IMR-90 (cell line): ENCODE measurements at regions not wholly inside any gene's neighbourhood (a gene's known extent, or its start where the extent isn't known, plus 50 kb on each side); places are given as distances from the start of the nearest gene placed in this dataset.
A peak's percentile ranks its signal among the peaks of the same experiment; 100 is the strongest.

ENCODE experiments used
- ATAC-seq: fragments of 200-7000 bp; cut with Tn5 transposase; 2 replicates; pipeline ENCODE4 v1.9.1; 2020; ENCODE audit warnings: low read depth, mild to moderate bottlenecking, moderate library complexity
- BruUV-seq: library from RNA; stranded (reverse); fragments of 400-500 nt; replicated peaks from 2 replicates; lab custom pipeline; 2021; lab: Mats Ljungman, UMichigan
- CTCF ChIA-PET: fragments of 300-600 bp; formaldehyde crosslinking; extraction: SDS; loops from one replicate; lab custom pipeline; 2021; ENCODE audit warnings: antibody characterized with exemption; lab: Yijun Ruan, JAX
- POLR2A ChIA-PET: fragments of 300-600 bp; sonication (Branson Sonifier 250); formaldehyde crosslinking; loops from one replicate; lab custom pipeline; 2022; ENCODE audit warnings: antibody characterized with exemption; ENCODE audit not compliant: unreplicated experiment; lab: Charles Lee
- DNase-seq: peaks from one replicate; pipeline ENCODE4 v3.0.0; 2013
- H2AFZ ChIP-seq: replicated peaks from 2 replicates; pipeline ENCODE3; 2013; ENCODE audit warnings: low read length, mild to moderate bottlenecking; ENCODE audit not compliant: poor library complexity
- H2AK5ac ChIP-seq: 2 replicates; pipeline ENCODE4 v1.6.1; 2013; ENCODE audit warnings: low read depth, low read length, inconsistent platforms
- H2AK9ac ChIP-seq: replicated peaks from 2 replicates; pipeline ENCODE3; 2013; ENCODE audit warnings: mild to moderate bottlenecking, low read depth, low read length, moderate library complexity; ENCODE audit not compliant: poor library complexity
- H2BK120ac ChIP-seq: 2 replicates; pipeline ENCODE4 v1.6.1; 2013; ENCODE audit warnings: low read depth, low read length, inconsistent platforms
- H2BK15ac ChIP-seq: 3 replicates; pipeline ENCODE4 v1.6.1; 2013; ENCODE audit warnings: low read depth, low read length, inconsistent platforms
- H2BK20ac ChIP-seq: 2 replicates; pipeline ENCODE4 v1.6.1; 2013; ENCODE audit warnings: low read depth, mild to moderate bottlenecking, inconsistent platforms, low read length, moderate library complexity
- H2BK5ac ChIP-seq: 2 replicates; pipeline ENCODE4 v1.6.1; 2013; ENCODE audit warnings: mild to moderate bottlenecking, low read depth, low read length, inconsistent platforms; ENCODE audit not compliant: poor library complexity, severe bottlenecking
- H3K14ac ChIP-seq: replicated peaks from 2 replicates; pipeline ENCODE4 v1.6.1; 2013; ENCODE audit warnings: low read depth, low read length, inconsistent platforms
- H3K18ac ChIP-seq: 2 replicates; pipeline ENCODE4 v1.6.1; 2013; ENCODE audit warnings: low read depth, low read length, control low read depth
- H3K23ac ChIP-seq: 2 replicates; pipeline ENCODE4 v1.6.1; 2013; ENCODE audit warnings: low read depth, low read length, inconsistent platforms
- H3K27ac ChIP-seq: 2 replicates; pipeline ENCODE4 v1.5.1; 2013; ENCODE audit warnings: mild to moderate bottlenecking, control low read depth, low read length; ENCODE audit not compliant: insufficient read depth
- H3K27me3 ChIP-seq: 2 replicates; pipeline ENCODE4 v1.6.1; 2013; ENCODE audit warnings: low read length; ENCODE audit not compliant: control insufficient read depth, insufficient read depth
- H3K36me3 ChIP-seq: 2 replicates; pipeline ENCODE4 v1.6.1; 2013; ENCODE audit warnings: low read length, mixed read lengths; ENCODE audit not compliant: control insufficient read depth, insufficient read depth
- H3K4ac ChIP-seq: 2 replicates; pipeline ENCODE4 v1.6.1; 2013; ENCODE audit warnings: low read depth, low read length, inconsistent platforms
- H3K4me1 ChIP-seq: 2 replicates; pipeline ENCODE4 v1.6.1; 2013; ENCODE audit warnings: low read length, mixed read lengths; ENCODE audit not compliant: control insufficient read depth, insufficient read depth
- H3K4me2 ChIP-seq: 2 replicates; pipeline ENCODE4 v1.6.1; 2013; ENCODE audit warnings: low read depth, mild to moderate bottlenecking, control low read depth, low read length, moderate library complexity
- H3K4me3 ChIP-seq: 2 replicates; pipeline ENCODE4 v1.5.1; 2013; ENCODE audit warnings: low read depth, mild to moderate bottlenecking, control low read depth, low read length, moderate library complexity; ENCODE audit not compliant: insufficient read depth
- H3K56ac ChIP-seq: 2 replicates; pipeline ENCODE4 v1.6.1; 2013; ENCODE audit warnings: low read length, inconsistent platforms; ENCODE audit not compliant: insufficient read depth; ENCODE audit errors: extremely low read depth
- H3K79me1 ChIP-seq, 2 experiments: 2 replicates each; pipeline ENCODE4 v1.6.1; 2013; ENCODE audit warnings: low read length in 2 of 2, inconsistent platforms in 1 of 2, low read depth in 1 of 2
- H3K9ac ChIP-seq: 2 replicates; pipeline ENCODE4 v1.6.1; 2013; ENCODE audit warnings: low read depth, low read length, control low read depth
- H3K9me1 ChIP-seq: 2 replicates; pipeline ENCODE4 v1.6.1; 2013; ENCODE audit warnings: low read length, inconsistent platforms; ENCODE audit not compliant: insufficient read depth
- H3K9me3 ChIP-seq: 2 replicates; pipeline ENCODE4 v1.6.1; 2013; ENCODE audit warnings: low read length; ENCODE audit not compliant: control insufficient read depth, insufficient read depth
- H4K20me1 ChIP-seq: 2 replicates; pipeline ENCODE4 v1.6.1; 2013; ENCODE audit warnings: low read length, inconsistent platforms; ENCODE audit not compliant: insufficient read depth
- H4K5ac ChIP-seq: 2 replicates; pipeline ENCODE4 v1.6.1; 2013; ENCODE audit warnings: mild to moderate bottlenecking, low read depth, low read length, control low read depth
- H4K8ac ChIP-seq, 2 experiments: 2 replicates each; pipeline ENCODE4 v1.6.1; 2013; ENCODE audit warnings: low read depth in 2 of 2, low read length in 2 of 2, control low read depth in 1 of 2, inconsistent platforms in 1 of 2
- H4K91ac ChIP-seq: 2 replicates; pipeline ENCODE4 v1.6.1; 2013; ENCODE audit warnings: low read depth, low read length, inconsistent platforms; ENCODE audit not compliant: insufficient read depth
- BHLHE40 ChIP-seq: fragments of 150-350 bp; IDR thresholded peaks from 2 replicates; pipeline ENCODE4 v1.6.1; 2016; ENCODE audit warnings: mild to moderate bottlenecking, low read depth, low read length
- CEBPB ChIP-seq: IDR thresholded peaks from 2 replicates; pipeline ENCODE4 v1.6.1; 2012; ENCODE audit warnings: low read depth, low read length, improper control_type of control experiment
- CHD1 ChIP-seq: IDR thresholded peaks from 2 replicates; pipeline ENCODE4 v1.6.1; 2012; ENCODE audit warnings: low read depth, low read length, improper control_type of control experiment
- FOS ChIP-seq: fragments of 150-350 bp; IDR thresholded peaks from 2 replicates; pipeline ENCODE4 v1.6.1; 2016; ENCODE audit warnings: low read depth, low read length
- MAFK ChIP-seq: IDR thresholded peaks from 2 replicates; pipeline ENCODE4 v1.6.1; 2012; ENCODE audit warnings: low read depth, low read length, improper control_type of control experiment
- MAZ ChIP-seq: IDR thresholded peaks from 2 replicates; pipeline ENCODE4 v1.6.1; 2012; ENCODE audit warnings: low read depth, mild to moderate bottlenecking, low read length, improper control_type of control experiment, moderate library complexity, borderline replicate concordance
- MXI1 ChIP-seq: IDR thresholded peaks from 2 replicates; pipeline ENCODE4 v1.6.1; 2012; ENCODE audit warnings: low read depth, mild to moderate bottlenecking, low read length, moderate library complexity, borderline replicate concordance
- NFE2L2 ChIP-seq: fragments of 150-350 bp; IDR thresholded peaks from 2 replicates; pipeline ENCODE4 v1.6.1; 2016; ENCODE audit warnings: low read depth, mild to moderate bottlenecking, low read length
- POLR2A ChIP-seq: IDR thresholded peaks from 2 replicates; pipeline ENCODE4 v1.6.1; 2012; ENCODE audit warnings: mild to moderate bottlenecking, low read depth, low read length
- RAD21 ChIP-seq: IDR thresholded peaks from 2 replicates; pipeline ENCODE4 v1.6.1; 2012; ENCODE audit warnings: low read length, improper control_type of control experiment
- RCOR1 ChIP-seq: IDR thresholded peaks from 2 replicates; pipeline ENCODE4 v1.6.1; 2012; ENCODE audit warnings: mild to moderate bottlenecking, low read length, improper control_type of control experiment; ENCODE audit not compliant: insufficient replicate concordance
- RFX5 ChIP-seq: IDR thresholded peaks from 2 replicates; pipeline ENCODE4 v1.8.0; 2012; ENCODE audit warnings: low read depth, mild to moderate bottlenecking, low read length, moderate library complexity
- SMC3 ChIP-seq: fragments of 150-350 bp; IDR thresholded peaks from 2 replicates; pipeline ENCODE4 v1.6.1; 2016; ENCODE audit warnings: low read depth, mild to moderate bottlenecking, antibody characterized with exemption, low read length, moderate library complexity
- dilution Hi-C: fragments of 300-500 bp; cut with HindIII; formaldehyde crosslinking; loops from one replicate; pipeline ENCODE4 v1.14.3; 2018; ENCODE audit warnings: low sequenced_read_pairs; ENCODE audit not compliant: unreplicated experiment
- in situ Hi-C: fragments of 300-500 bp; cut with MboI; formaldehyde crosslinking; loops from 3 replicates; pipeline ENCODE4 v1.14.3; 2019; ENCODE audit warnings: low sequenced_read_pairs, inconsistent platforms, mixed read lengths
- intact Hi-C: fragments of 100-400 bp; cut with micrococcal nuclease; formaldehyde crosslinking; loops from 2 replicates; pipeline ENCODE4 v1.10.0; 2022
- TF ChIP-seq, protein P1 (sequence below): fragments of 150-350 bp; IDR thresholded peaks from 2 replicates; pipeline ENCODE4 v1.6.1; 2017; ENCODE audit warnings: mild to moderate bottlenecking, antibody characterized with exemption, low read length, low read depth
- TF ChIP-seq, protein P2 (sequence below): conservative IDR thresholded peaks from 2 replicates; pipeline ENCODE4 v1.5.1; 2012; ENCODE audit warnings: mild to moderate bottlenecking, low read depth, low read length, improper control_type of control experiment

DNA sequence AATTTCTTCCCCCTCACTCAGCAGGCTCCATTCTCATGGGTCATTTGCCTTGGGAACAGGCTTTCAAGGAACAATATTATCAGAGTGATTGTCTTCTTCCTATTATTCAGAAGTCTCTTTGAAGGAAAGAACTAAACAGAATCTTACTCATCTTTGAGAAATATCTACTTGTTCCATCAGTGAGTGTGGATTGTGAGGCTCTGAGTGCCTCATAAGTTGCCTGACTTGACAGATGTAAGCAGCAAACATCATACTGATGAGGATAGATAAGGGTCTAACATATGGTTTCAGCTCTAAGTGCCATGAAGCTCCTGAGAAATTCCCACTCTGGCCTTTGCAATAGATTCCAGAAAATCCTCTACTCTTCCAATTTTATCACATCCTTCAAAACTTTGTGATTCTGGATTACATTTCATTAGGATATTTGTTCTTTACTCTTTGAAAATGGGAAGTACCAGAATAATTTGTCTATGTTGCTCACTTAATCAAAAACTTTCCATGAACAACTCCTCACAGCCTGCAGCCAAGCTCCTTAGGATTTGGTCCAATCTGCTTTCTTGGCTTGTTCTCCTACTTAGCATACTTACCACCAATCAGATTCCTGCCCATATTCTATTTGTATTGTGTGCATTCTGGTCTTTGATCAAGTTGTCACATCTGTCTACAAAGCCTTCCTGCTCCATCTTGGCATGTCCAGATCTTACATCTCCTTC lies 120.1 kb downstream of the RPL22L1 start:
- Histone ChIP-seq H3K4me1 (peaks cover 27% of the 10 kb centered on the region), H4K5ac (peak overlapping the region; percentile 100), H3K14ac (peak overlapping the region; percentile 99), H3K4ac (peak overlapping the region; percentile 100), H3K27ac (peak overlapping the region; percentile 97), H3K9me3 (no peaks in the 10 kb centered on the region), H3K4me2 (no peak overlapping the region), H3K36me3 (no peaks in the 10 kb centered on the region), H2AK5ac (peak overlapping the region; percentile 100), H2AFZ (no peak overlapping the region), H4K20me1 (no peaks in the 10 kb centered on the region), H3K4me3 (no peak overlapping the region), H2AK9ac (peak overlapping the region; percentile 45), H3K18ac (peak overlapping the region; percentile 99), H3K23ac (peak overlapping the region; percentile 40), H3K79me1 (peaks cover 0 to 8% of the 10 kb centered on the region in 2 experiments; a peak in 2 of 4 replicates), H2BK5ac (peak overlapping the region; percentile 99), H3K9me1 (peaks cover 24% of the 10 kb centered on the region), H2BK20ac (peak overlapping the region; percentile 100), H3K56ac (peak overlapping the region; percentile 98), H4K8ac (peak overlapping the region; percentile 86 to 98), H3K9ac (no peak overlapping the region), H2BK120ac (peak overlapping the region; percentile 100), H2BK15ac (peak overlapping the region; percentile 99), H4K91ac (peak overlapping the region; percentile 100), H3K27me3 (no peaks in the 10 kb centered on the region)
- dilution Hi-C loops (no loop called here), in situ Hi-C loops (no loop called here), intact Hi-C loops (loop anchor here (2.0 to 10.0 kb wide), 4 partner anchors 23 to 1025 kb away; partner anchors contain the start of gene CLDN11)
- CTCF ChIA-PET: interaction anchor here (0.7 to 1.3 kb wide), 2 partner anchors 60 to 62 kb away, joined by 3 to 7 read pairs; no protein-coding TSS in a partner anchor
- ATAC-seq (no peak), DNase-seq (peak; percentile 36)
- POLR2A ChIA-PET: interaction anchor here (0.6 kb wide), 1 partner anchor 16 kb away, joined by 6 read pairs; no protein-coding TSS in a partner anchor
- BruUV-seq: no TSS peak
- TF ChIP-seq CHD1 (no peak), FOS (no peak), NFE2L2 (no peak), POLR2A (no peak), RFX5 (no peak), MAZ (no peak), RCOR1 (no peak), SMC3 (no peak), CEBPB (no peak), BHLHE40 (no peak), MAFK (no peak), RAD21 (no peak), MXI1 (no peak)
- TF ChIP-seq, protein P1, sequence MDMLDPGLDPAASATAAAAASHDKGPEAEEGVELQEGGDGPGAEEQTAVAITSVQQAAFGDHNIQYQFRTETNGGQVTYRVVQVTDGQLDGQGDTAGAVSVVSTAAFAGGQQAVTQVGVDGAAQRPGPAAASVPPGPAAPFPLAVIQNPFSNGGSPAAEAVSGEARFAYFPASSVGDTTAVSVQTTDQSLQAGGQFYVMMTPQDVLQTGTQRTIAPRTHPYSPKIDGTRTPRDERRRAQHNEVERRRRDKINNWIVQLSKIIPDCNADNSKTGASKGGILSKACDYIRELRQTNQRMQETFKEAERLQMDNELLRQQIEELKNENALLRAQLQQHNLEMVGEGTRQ: no peak
- TF ChIP-seq, protein P2, sequence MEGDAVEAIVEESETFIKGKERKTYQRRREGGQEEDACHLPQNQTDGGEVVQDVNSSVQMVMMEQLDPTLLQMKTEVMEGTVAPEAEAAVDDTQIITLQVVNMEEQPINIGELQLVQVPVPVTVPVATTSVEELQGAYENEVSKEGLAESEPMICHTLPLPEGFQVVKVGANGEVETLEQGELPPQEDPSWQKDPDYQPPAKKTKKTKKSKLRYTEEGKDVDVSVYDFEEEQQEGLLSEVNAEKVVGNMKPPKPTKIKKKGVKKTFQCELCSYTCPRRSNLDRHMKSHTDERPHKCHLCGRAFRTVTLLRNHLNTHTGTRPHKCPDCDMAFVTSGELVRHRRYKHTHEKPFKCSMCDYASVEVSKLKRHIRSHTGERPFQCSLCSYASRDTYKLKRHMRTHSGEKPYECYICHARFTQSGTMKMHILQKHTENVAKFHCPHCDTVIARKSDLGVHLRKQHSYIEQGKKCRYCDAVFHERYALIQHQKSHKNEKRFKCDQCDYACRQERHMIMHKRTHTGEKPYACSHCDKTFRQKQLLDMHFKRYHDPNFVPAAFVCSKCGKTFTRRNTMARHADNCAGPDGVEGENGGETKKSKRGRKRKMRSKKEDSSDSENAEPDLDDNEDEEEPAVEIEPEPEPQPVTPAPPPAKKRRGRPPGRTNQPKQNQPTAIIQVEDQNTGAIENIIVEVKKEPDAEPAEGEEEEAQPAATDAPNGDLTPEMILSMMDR: no peak
